ENCODE measurements at regions not wholly inside any gene's neighbourhood (a gene's known extent, or its start where the extent isn't known, plus 50 kb on each side); places are given as distances from the start of the nearest gene placed in this dataset.
"Not testable (repeated sequence)": the region's sequence is repeated elsewhere in the genome, so short reads cannot be mapped to it uniquely, and the experiment has no call there.

GRCh38 chr6:134778431-134778830 lies 171.5 kb downstream of the ALDH8A1 start:
- no peak for DNase-seq

GRCh38 chr6:134774201-134774638 lies 175.7 kb downstream of the ALDH8A1 start:
- no peak for DNase-seq

- no peak for DNase-seq
These were observed 177.1 kb downstream of the ALDH8A1 start for GRCh38 chr6:134772671-134773360.

GRCh38 chr6:134768931-134769330 lies 181.0 kb downstream of the ALDH8A1 start:
- DNase-seq = no peak

GRCh38 chr6:134766497-134766896 lies 183.4 kb downstream of the ALDH8A1 start:
- DNase-seq = no peak

GRCh38 chr6:134764741-134765140 lies 185.2 kb downstream of the ALDH8A1 start:
- no peak for DNase-seq

- not testable (repeated sequence) for DNase-seq
These were observed 186.3 kb downstream of the ALDH8A1 start for GRCh38 chr6:134763575-134763974.

- no peak for DNase-seq
These were observed 191.3 kb downstream of the ALDH8A1 start for GRCh38 chr6:134758621-134759020.

GRCh38 chr6:134757911-134758361 lies 192.0 kb downstream of the ALDH8A1 start:
- DNase-seq = no peak

- DNase-seq = no peak
These were observed 193.4 kb downstream of the ALDH8A1 start for GRCh38 chr6:134756374-134757025.

- no peak for DNase-seq
These were observed 195.7 kb downstream of the ALDH8A1 start for GRCh38 chr6:134754013-134754690.

- no peak for DNase-seq
These were observed 196.9 kb downstream of the ALDH8A1 start for GRCh38 chr6:134753001-134753400.

- no peak for DNase-seq
These were observed 197.5 kb downstream of the ALDH8A1 start for GRCh38 chr6:134752445-134752844.

- no peak for DNase-seq
These were observed 199.2 kb downstream of the ALDH8A1 start for GRCh38 chr6:134750669-134751068.

GRCh38 chr6:134748484-134748883 lies 201.4 kb downstream of the ALDH8A1 start:
- no peak for DNase-seq

- not testable (repeated sequence) for DNase-seq
These were observed 202.7 kb downstream of the ALDH8A1 start for GRCh38 chr6:134747197-134747596.

- no peak for DNase-seq
These were observed 203.8 kb downstream of the ALDH8A1 start for GRCh38 chr6:134746140-134746539.

- not testable (repeated sequence) for DNase-seq
These were observed 204.7 kb downstream of the ALDH8A1 start for GRCh38 chr6:134745192-134745591.

- DNase-seq = no peak
These were observed 205.6 kb downstream of the ALDH8A1 start for GRCh38 chr6:134744301-134744700.

- no peak for DNase-seq
These were observed 208.7 kb downstream of the ALDH8A1 start for GRCh38 chr6:134741200-134741536.

GRCh38 chr6:134740473-134741199 lies 209.3 kb downstream of the ALDH8A1 start:
- no peak for DNase-seq

GRCh38 chr6:134740027-134740373 lies 209.9 kb downstream of the ALDH8A1 start:
- DNase-seq = no peak

- DNase-seq = no peak
These were observed 210.4 kb downstream of the ALDH8A1 start for GRCh38 chr6:134739299-134740026.

Data from activated CD4-positive, alpha-beta T cell treated with anti-CD3 and anti-CD28 coated beads for 1 hour (primary cell).